ENCODE measurements at regions not wholly inside any gene's neighbourhood (a gene's known extent, or its start where the extent isn't known, plus 50 kb on each side); places are given as distances from the start of the nearest gene placed in this dataset.
"Not testable (repeated sequence)": the region's sequence is repeated elsewhere in the genome, so short reads cannot be mapped to it uniquely, and the experiment has no call there.

DNA sequence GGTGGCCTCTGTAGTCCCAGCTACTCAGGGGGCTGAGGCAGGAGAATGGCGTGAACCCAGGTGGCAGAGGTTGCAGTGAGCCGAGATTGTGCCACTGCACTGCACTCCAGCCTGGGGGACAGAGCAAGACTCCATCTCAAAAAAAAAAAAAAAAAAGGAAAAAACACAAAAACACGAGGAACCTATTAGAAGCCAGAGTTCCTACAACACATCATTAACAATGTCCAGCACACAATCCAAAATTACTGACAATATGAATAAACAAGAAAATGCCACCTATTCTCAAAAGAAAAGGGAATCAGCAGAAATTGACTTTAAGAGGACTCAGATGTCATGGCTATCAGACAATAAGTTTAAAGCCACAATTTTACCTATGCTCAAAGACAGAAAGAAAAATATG is 57.3 kb upstream of the HS3ST3A1 start:
- H3K27ac Mint-ChIP-seq; H3K4me1 Mint-ChIP-seq (ENCODE audit: low read depth); H3K36me3 Mint-ChIP-seq (ENCODE audit: low read depth); H3K9me3 Mint-ChIP-seq; H3K4me3 Mint-ChIP-seq: not testable (repeated sequence)
- H3K27me3 Mint-ChIP-seq: peaks cover 15% of the 10 kb centered on the region

DNA sequence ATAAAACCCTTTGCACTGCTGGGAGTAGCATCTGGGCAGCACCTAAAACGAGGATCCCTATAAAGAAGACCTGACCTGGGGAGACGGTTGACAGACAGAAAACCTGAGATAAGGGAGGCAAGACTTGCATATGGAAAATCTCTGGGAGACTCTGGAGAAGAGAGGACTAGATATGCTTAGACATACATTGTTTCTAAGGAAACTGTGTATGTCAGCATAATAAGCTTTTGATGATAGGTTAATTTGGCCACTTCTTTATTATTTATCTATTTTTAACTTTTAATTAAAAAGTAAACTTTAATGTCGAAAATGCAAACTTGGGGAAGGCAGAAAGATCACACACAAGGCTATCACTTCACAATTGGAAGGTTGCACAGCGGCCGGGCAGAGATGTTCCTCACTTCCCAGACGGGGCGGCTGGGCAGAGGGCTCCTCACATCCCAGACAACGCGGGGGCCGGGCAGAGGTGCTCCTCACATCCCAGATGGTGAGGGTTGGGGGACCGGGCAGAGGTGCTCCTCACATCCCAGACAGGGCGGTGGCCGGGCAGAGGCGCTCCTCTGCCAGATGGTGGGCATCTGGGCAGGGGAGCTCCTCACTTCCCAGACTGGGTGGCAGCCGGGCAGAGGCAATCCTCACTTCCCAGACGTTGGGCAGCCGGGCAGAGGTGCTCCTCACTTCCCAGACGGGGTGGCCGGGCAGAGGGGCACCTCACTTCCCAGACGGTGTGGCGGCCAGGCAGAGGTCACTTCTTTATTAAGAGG is 64.3 kb upstream of the HS3ST3A1 start:
- no peak overlapping the region for H3K4me3 Mint-ChIP-seq
- peaks cover 27% of the 10 kb centered on the region for H3K27me3 Mint-ChIP-seq
- no peaks in the 10 kb centered on the region for H3K4me1 Mint-ChIP-seq (ENCODE audit: low read depth)
- H3K9me3 Mint-ChIP-seq: peaks cover 20% of the 10 kb centered on the region
- H3K36me3 Mint-ChIP-seq (ENCODE audit: low read depth): peaks cover 5% of the 10 kb centered on the region
- no peak overlapping the region for H3K27ac Mint-ChIP-seq

DNA sequence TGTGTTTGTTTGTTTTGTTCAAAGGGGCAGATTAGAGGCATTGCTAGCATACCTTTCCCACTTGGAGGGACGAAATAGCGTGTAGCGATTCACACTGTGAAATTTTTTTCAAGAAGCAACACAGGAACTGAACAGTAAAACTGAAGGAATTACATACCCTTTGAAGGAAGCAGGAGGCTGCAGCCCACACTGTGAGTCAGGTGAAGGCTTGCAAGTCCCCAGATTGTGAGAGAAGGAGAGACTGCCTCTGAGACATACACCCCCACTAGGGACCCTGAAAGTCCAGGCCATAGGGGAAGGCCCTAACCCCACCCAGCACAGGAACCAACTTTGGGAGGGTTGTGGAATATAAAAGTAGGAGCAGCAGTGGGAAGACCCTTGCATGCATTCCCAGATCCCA is 69.6 kb upstream of the HS3ST3A1 start:
- Mint-ChIP-seq H3K36me3 (ENCODE audit: low read depth) (peaks cover 5% of the 10 kb centered on the region), H3K4me3 (no peak overlapping the region), H3K27me3 (peaks cover 47% of the 10 kb centered on the region), H3K9me3 (peaks cover 20% of the 10 kb centered on the region), H3K27ac (no peak overlapping the region), H3K4me1 (ENCODE audit: low read depth) (no peaks in the 10 kb centered on the region)

DNA sequence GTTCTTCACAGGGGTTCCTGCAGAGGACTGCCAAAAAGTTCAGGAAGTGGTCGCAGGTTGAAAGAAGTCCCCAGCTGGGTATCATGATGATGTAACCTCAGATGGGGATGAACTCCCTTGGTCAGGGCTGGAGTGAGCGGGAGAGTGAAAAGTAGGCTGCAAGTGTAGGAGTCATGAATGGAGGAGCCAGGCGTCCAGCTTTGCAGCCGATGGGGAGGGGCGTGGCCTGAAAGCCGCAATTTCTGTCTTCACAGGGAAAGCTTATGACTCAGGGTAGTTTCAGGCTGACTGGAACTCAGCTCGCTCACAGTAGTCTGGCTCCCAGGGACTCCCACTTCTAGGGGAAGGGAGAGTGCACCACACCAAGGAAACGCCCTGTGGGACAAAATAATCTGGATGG is 70.0 kb upstream of the HS3ST3A1 start:
- no peaks in the 10 kb centered on the region for H3K4me1 Mint-ChIP-seq (ENCODE audit: low read depth)
- peaks cover 20% of the 10 kb centered on the region for H3K9me3 Mint-ChIP-seq
- no peak overlapping the region for H3K27ac Mint-ChIP-seq
- peaks cover 47% of the 10 kb centered on the region for H3K27me3 Mint-ChIP-seq
- H3K4me3 Mint-ChIP-seq: no peak overlapping the region
- peaks cover 5% of the 10 kb centered on the region for H3K36me3 Mint-ChIP-seq (ENCODE audit: low read depth)

DNA sequence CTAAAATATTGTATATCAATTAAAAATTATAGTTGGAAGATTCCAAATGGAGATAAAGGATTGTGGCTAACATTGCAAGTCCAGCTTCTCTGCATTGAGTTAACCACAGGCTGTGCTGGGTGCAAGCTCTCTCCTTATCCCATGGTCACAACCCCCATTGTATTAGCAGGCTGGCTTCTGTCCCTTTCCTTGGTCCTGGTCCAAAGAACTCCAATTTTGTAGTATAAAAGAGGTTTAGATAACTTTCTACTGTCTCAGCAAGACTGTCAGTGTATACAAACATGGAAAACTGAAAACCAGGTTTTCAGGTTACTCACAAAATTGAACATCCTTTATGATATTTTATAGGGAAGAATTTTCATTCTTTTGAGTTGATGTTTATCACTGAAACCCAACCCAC is 76.6 kb upstream of the HS3ST3A1 start:
- Mint-ChIP-seq H3K4me3 (no peak overlapping the region), H3K4me1 (ENCODE audit: low read depth) (no peaks in the 10 kb centered on the region), H3K27ac (no peak overlapping the region), H3K9me3 (no peaks in the 10 kb centered on the region), H3K36me3 (ENCODE audit: low read depth) (no peaks in the 10 kb centered on the region), H3K27me3 (peaks cover 21% of the 10 kb centered on the region)

DNA sequence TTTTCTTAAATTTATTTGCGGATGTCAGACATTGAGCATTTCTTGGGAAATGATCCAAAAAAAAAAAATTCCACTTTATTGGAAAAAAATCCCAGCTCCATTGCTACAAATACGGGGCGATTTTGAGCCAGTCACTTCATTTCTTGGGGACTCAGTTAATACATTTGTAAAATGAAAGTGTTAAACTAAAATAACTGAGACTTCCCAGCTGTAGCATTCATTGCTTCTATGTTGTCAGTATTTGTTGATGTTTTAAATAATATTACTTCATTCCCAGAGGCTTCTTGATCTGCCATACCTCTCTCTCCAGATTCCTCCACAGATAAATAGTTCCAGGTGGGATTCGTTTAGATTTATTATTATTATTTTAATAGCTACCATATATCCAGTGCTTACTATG is 77.1 kb upstream of the HS3ST3A1 start:
- Mint-ChIP-seq H3K36me3 (ENCODE audit: low read depth) (no peaks in the 10 kb centered on the region), H3K27ac (no peak overlapping the region), H3K4me3 (no peak overlapping the region), H3K9me3 (no peaks in the 10 kb centered on the region), H3K27me3 (peaks cover 25% of the 10 kb centered on the region), H3K4me1 (ENCODE audit: low read depth) (no peaks in the 10 kb centered on the region)

DNA sequence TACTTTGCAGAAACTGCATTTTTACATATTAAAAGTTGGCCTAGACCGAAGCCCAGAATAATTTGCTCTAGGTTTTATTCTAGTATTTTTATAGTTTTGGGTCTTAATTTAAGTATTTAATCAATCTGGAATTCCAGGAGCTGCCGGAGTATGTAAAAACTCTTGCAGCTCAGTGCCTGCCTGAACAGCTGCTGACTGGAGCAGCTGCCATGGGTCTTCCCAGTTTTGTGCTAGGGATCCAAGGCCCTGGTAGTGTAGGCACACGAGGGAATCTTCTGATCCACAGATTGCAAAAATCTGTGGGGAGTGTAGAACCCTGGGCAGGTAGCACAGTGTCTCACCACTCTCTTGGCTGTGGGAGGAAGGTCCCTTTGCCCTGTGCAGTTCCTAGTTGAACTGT is 87.0 kb upstream of the HS3ST3A1 start:
- Mint-ChIP-seq H3K36me3 (ENCODE audit: low read depth) (no peaks in the 10 kb centered on the region), H3K4me3 (no peak overlapping the region), H3K27ac (no peak overlapping the region), H3K4me1 (ENCODE audit: low read depth) (no peaks in the 10 kb centered on the region), H3K9me3 (no peaks in the 10 kb centered on the region), H3K27me3 (peaks cover 18% of the 10 kb centered on the region)

DNA sequence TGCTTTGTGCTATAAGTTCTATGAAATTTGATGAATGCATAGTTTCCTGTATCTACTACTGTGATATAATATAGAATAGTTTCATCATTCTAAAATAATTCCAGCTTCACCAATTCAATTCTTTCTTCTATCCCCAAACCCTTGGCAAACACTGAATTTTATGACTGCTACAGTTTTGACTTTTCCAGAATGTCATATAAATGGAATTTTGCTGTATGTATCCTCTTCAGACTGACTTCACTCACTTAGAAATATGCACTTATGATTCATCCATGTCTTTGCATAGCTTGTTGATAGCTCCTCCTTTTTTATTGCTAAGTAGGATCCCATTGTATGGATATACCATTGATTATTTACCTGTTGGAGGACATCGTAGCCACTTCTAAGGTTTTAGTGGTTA is 89.1 kb upstream of the HS3ST3A1 start:
- Mint-ChIP-seq H3K4me1 (ENCODE audit: low read depth) (no peaks in the 10 kb centered on the region), H3K9me3 (no peaks in the 10 kb centered on the region), H3K36me3 (ENCODE audit: low read depth) (no peaks in the 10 kb centered on the region), H3K27ac (no peak overlapping the region), H3K27me3 (peaks cover 17% of the 10 kb centered on the region), H3K4me3 (no peak overlapping the region)

DNA sequence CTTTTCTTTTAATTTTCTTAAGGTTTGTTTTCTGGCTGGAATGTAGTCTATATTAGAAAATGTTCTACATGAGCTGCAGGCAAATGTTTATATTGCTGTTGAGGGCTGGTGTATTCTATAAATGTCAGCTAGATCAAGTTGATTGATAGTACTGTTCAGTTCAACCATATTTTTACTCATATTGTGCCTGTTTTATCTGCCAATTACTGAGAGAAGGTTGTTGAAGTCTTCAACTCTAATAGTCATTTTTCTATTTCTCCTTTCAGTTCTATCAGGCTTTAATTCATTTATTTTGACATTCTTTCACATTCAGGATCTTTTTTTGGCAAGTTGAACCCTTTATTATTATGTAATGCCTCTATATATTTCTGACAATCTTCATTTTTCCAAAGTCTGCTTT is 93.2 kb upstream of the HS3ST3A1 start:
- Mint-ChIP-seq H3K4me3 (no peak overlapping the region), H3K36me3 (ENCODE audit: low read depth) (no peaks in the 10 kb centered on the region), H3K4me1 (ENCODE audit: low read depth) (no peaks in the 10 kb centered on the region), H3K9me3 (peaks cover 4% of the 10 kb centered on the region), H3K27ac (no peak overlapping the region), H3K27me3 (peaks cover 23% of the 10 kb centered on the region)

DNA sequence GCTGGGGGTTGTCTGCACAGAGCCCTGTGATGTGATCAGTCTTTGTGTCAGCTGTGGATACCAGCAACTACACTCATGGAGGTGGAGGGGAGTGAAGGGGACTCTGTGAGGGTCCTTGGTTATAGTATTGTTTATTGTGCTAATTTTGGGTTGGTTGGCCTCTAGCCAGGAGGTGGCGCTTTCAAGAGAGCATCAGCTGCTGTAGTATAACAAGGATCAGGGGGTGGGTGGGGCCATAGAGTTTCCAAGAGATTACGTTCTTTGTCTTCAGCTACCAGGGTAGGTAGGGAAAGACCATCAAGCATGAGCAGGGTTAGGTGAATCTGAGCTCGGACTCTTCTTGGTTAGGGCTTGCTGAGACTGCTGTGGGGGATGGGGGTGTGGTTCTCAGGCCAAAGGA is 97.1 kb upstream of the HS3ST3A1 start:
- no peak overlapping the region for H3K4me3 Mint-ChIP-seq
- no peak overlapping the region for H3K27ac Mint-ChIP-seq
- H3K4me1 Mint-ChIP-seq (ENCODE audit: low read depth): no peaks in the 10 kb centered on the region
- peaks cover 4% of the 10 kb centered on the region for H3K9me3 Mint-ChIP-seq
- no peaks in the 10 kb centered on the region for H3K36me3 Mint-ChIP-seq (ENCODE audit: low read depth)
- peaks cover 19% of the 10 kb centered on the region for H3K27me3 Mint-ChIP-seq

DNA sequence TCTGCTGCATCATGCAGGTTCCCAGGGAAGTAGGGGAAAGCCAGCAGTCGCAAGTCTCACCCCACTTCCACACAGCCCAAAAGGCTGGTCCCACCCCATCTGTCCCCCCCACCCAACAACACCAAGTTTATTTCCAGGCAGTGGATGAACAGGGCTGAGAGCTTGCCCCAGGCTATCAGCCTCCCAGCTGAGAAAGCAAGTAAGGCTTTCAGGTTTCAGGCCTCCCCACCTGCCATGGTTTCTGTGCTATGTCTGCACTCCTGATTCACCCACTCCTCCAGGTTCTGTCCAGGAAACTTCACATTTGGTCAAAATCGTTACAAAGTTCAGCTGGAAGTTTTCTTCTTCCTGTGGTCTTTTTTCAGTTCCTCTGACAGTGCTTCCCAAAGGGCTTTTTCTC is 97.5 kb upstream of the HS3ST3A1 start:
- Mint-ChIP-seq H3K4me3 (no peak overlapping the region), H3K4me1 (ENCODE audit: low read depth) (no peaks in the 10 kb centered on the region), H3K27ac (no peak overlapping the region), H3K9me3 (peaks cover 4% of the 10 kb centered on the region), H3K27me3 (peaks cover 20% of the 10 kb centered on the region), H3K36me3 (ENCODE audit: low read depth) (no peaks in the 10 kb centered on the region)

DNA sequence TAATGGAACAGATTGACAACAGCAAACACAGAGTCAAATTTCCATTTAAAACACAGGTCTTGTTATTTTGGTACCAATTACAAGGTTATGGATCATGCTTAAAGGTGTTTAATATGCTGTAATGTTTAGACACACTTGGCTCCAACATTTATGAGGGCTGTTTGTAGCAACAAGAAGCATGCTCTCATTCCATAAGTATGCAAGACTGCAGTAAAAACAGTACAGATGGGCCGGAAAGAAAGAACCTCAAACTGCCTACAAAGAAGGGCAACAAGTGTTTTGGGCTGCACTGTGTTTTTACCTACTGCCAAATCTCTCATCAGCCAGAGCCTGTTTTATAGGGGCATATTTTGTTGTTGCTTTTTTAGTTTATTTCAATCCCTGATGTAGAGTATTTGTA is 100.5 kb upstream of the HS3ST3A1 start:
- H3K4me3 Mint-ChIP-seq: no peak overlapping the region
- H3K9me3 Mint-ChIP-seq: peaks cover 4% of the 10 kb centered on the region
- H3K27ac Mint-ChIP-seq: no peak overlapping the region
- no peaks in the 10 kb centered on the region for H3K36me3 Mint-ChIP-seq (ENCODE audit: low read depth)
- no peaks in the 10 kb centered on the region for H3K4me1 Mint-ChIP-seq (ENCODE audit: low read depth)
- H3K27me3 Mint-ChIP-seq: peaks cover 20% of the 10 kb centered on the region

DNA sequence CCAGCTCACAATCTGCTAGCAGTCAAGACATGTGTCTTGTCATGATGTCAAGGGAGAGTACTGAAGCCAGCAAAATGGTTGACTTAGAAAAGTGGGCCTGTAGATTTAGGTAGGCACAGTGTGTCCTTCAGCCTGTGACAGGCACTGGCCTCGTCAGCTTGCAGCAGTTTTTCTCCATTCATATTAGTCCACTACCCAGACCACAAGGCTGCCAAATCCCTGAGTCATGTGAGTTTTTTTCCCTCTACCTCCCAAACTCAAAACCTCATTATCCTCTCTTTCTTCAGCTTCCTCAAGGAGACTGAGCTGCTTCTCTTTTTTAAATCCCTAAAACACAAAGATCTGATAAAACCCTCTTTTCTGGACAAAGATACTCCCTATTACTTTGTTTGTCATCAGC is 102.6 kb upstream of the HS3ST3A1 start:
- H3K27ac Mint-ChIP-seq: no peak overlapping the region
- H3K36me3 Mint-ChIP-seq (ENCODE audit: low read depth): no peaks in the 10 kb centered on the region
- no peaks in the 10 kb centered on the region for H3K4me1 Mint-ChIP-seq (ENCODE audit: low read depth)
- H3K4me3 Mint-ChIP-seq: no peak overlapping the region
- H3K27me3 Mint-ChIP-seq: peaks cover 13% of the 10 kb centered on the region
- no peaks in the 10 kb centered on the region for H3K9me3 Mint-ChIP-seq

DNA sequence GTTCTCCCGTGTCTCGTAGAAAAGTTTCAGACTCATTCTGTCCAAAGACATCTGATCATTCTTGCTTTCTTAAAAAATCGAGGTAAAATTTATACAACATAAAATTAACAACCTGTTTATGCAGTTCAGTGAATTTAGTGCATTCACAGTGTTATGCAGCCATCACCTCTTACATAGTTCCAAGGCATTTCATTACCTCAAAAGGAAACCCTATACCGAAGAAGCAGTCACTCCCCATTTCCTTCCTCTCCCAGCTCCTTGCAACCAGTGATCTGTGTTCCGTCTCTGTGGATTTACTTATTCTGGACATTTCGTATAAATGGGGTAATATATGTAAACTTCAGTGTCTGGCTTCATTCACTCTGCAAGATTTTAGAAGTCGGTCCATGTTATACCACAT is 103.5 kb upstream of the HS3ST3A1 start:
- Mint-ChIP-seq H3K9me3 (no peaks in the 10 kb centered on the region), H3K27ac (no peak overlapping the region), H3K27me3 (peaks cover 13% of the 10 kb centered on the region), H3K4me3 (no peak overlapping the region), H3K4me1 (ENCODE audit: low read depth) (no peaks in the 10 kb centered on the region), H3K36me3 (ENCODE audit: low read depth) (no peaks in the 10 kb centered on the region)

DNA sequence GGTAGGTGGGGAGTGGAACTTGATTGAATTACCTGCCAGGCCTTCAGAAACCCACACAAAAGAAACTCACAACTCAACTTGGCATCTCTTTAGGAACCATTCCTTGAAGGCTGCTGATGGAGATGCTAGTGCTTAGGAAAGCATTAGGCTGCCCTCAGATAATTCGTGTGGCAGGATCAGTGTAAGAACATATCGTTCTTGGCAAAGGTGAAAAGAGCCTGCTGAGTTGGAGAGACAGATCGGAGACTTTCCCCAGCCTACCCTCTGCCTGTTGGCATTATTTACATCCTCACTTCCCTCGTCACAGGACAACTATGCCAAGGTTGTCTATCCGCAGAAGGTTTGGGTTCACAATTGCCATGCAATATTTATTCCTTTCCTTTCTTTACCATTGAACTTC is 120.0 kb upstream of the HS3ST3A1 start:
- Mint-ChIP-seq H3K4me1 (ENCODE audit: low read depth) (no peaks in the 10 kb centered on the region), H3K27me3 (no peaks in the 10 kb centered on the region), H3K36me3 (ENCODE audit: low read depth) (no peaks in the 10 kb centered on the region), H3K27ac (no peak overlapping the region), H3K9me3 (no peaks in the 10 kb centered on the region), H3K4me3 (no peak overlapping the region)

DNA sequence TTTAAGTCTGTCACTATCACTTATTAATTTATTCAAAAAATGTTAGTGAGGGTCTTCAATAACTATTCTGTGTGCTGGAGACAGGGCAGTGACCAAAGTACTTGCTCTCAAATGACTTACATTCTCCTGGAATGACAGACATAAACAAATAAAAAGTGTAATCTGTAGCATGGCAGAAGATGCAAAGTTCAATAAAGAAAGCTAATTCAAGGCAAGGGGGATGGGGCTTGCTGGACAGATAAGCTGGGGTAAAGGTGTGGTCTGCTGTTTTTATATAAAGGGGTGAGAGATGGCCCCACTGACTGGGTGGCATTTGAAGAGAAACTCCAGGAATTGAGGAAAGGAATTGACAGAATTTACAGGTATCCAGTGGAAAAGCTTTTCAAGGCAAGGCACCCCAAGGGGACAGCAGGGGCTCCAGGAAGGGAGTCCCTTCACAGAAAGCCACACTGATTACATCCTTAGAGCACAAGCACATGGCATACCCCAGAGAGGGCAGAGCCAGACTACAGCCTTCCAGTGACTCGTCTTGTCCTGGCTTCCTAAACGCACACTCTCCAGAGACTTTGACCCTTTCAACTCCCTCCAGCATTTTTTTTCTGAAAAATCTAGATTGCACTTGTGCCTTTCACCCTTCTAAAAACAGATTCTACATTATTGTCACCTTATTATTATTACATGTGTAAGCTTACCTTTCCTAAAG is 123.7 kb upstream of the HS3ST3A1 start:
- peaks cover 3% of the 10 kb centered on the region for H3K27me3 Mint-ChIP-seq
- no peak overlapping the region for H3K4me3 Mint-ChIP-seq
- no peaks in the 10 kb centered on the region for H3K9me3 Mint-ChIP-seq
- no peaks in the 10 kb centered on the region for H3K36me3 Mint-ChIP-seq (ENCODE audit: low read depth)
- no peak overlapping the region for H3K27ac Mint-ChIP-seq
- no peaks in the 10 kb centered on the region for H3K4me1 Mint-ChIP-seq (ENCODE audit: low read depth)

All from stimulated activated naive CD8-positive, alpha-beta T cell treated with anti-CD3 and anti-CD28 coated beads, Interleukin-15, Interleukin-2, amounts not matched to agents 100 ng/mL and 50 ng/mL, for 24 hours (primary cell).